Esophagus (tissue), 2 donors: ENCODE measurements at regions not wholly inside any gene's neighbourhood (a gene's known extent, or its start where the extent isn't known, plus 50 kb on each side); places are given as distances from the start of the nearest gene placed in this dataset.

ENCODE experiments used
- H3K27ac ChIP-seq, 2 donors: one replicate each; pipeline ENCODE4 v1.5.1; 2013; ENCODE audit warnings: low read depth in 2 of 2, mild to moderate bottlenecking in 2 of 2, inconsistent platforms in 1 of 2, low read length in 1 of 2, moderate library complexity in 1 of 2
- H3K27me3 ChIP-seq, 2 donors: one replicate each; pipeline ENCODE4 v1.6.1; 2013; ENCODE audit warnings: low read length in 2 of 2, control low read depth in 1 of 2, mild to moderate bottlenecking in 1 of 2; ENCODE audit not compliant: insufficient read depth in 2 of 2, control insufficient read depth in 1 of 2
- H3K36me3 ChIP-seq, 2 donors: one replicate each; pipeline ENCODE4 v1.6.1; 2013; ENCODE audit warnings: low read length in 1 of 2; ENCODE audit not compliant: control insufficient read depth in 2 of 2, insufficient read depth in 2 of 2
- H3K4me1 ChIP-seq, 2 donors: one replicate each; pipeline ENCODE4 v1.6.1; 2013; ENCODE audit warnings: low read length in 1 of 2; ENCODE audit not compliant: control insufficient read depth in 2 of 2, insufficient read depth in 2 of 2
- H3K4me3 ChIP-seq, 2 donors: one replicate each; pipeline ENCODE4 v1.5.1; 2013; ENCODE audit warnings: low read length in 2 of 2, mild to moderate bottlenecking in 2 of 2, low read depth in 1 of 2, moderate library complexity in 1 of 2
- H3K9me3 ChIP-seq, 2 donors: one replicate each; pipeline ENCODE4 v1.6.1; 2013; ENCODE audit warnings: mild to moderate bottlenecking in 2 of 2, low read depth in 1 of 2, low read length in 1 of 2, moderate library complexity in 1 of 2; ENCODE audit not compliant: control insufficient read depth in 2 of 2, insufficient read depth in 1 of 2
- WGBS, 2 donors: extraction: QIAGEN DNeasy Blood & Tissue Kit; methylation state at CpG; one replicate each; pipeline ENCODE4 v1.1.7; 2013; 5-methylcytosine and 5-hydroxymethylcytosine counted together
- donor health status: healthy with polysubstance abuse.
- donor health status: Bipolar disorder and iron deficiency.

GRCh38 chr2:215619989-215620388 lies 184.1 kb upstream of the FN1 start:
- H3K4me1 ChIP-seq, result peaks cover 0 to 2% of the 10 kb centered on the region in 2 donors
- no peak overlapping the region for H3K4me3 ChIP-seq
- no peaks in the 10 kb centered on the region for H3K9me3 ChIP-seq
- H3K27me3 ChIP-seq, result no peaks in the 10 kb centered on the region
- no peak overlapping the region for H3K27ac ChIP-seq
- H3K36me3 ChIP-seq, result no peaks in the 10 kb centered on the region
- WGBS, 2 donors, result 61 to 75% methylated on average over 10 of the region's 10 CpGs

- WGBS, 2 donors, result 27 to 30% methylated on average over 14 of the region's 14 CpGs
- Histone ChIP-seq H3K4me3 (no peak overlapping the region), H3K9me3 (no peaks in the 10 kb centered on the region), H3K27ac (no peak overlapping the region), H3K36me3 (no peaks in the 10 kb centered on the region), H3K27me3 (no peaks in the 10 kb centered on the region), H3K4me1 (peaks cover 0 to 2% of the 10 kb centered on the region in 2 donors)
Measured at GRCh38 chr2:215619022-215619958, 183.4 kb upstream of the FN1 start.

GRCh38 chr2:215618145-215618544 lies 182.3 kb upstream of the FN1 start:
- H3K27ac ChIP-seq, result no peak overlapping the region
- H3K36me3 ChIP-seq, result no peaks in the 10 kb centered on the region
- H3K4me1 ChIP-seq, result peaks cover 0 to 2% of the 10 kb centered on the region in 2 donors
- no peaks in the 10 kb centered on the region for H3K9me3 ChIP-seq
- 89 to 96% methylated on average over 1 of the region's 1 CpG for WGBS, 2 donors
- no peaks in the 10 kb centered on the region for H3K27me3 ChIP-seq
- no peak overlapping the region for H3K4me3 ChIP-seq

- Histone ChIP-seq H3K4me1 (peaks cover 0 to 2% of the 10 kb centered on the region in 2 donors), H3K9me3 (no peaks in the 10 kb centered on the region), H3K4me3 (no peak overlapping the region), H3K27me3 (no peaks in the 10 kb centered on the region), H3K27ac (no peak overlapping the region), H3K36me3 (no peaks in the 10 kb centered on the region)
- WGBS, 2 donors, result 67 to 72% methylated on average over 4 of the region's 4 CpGs
Measured at GRCh38 chr2:215617060-215617824, 181.4 kb upstream of the FN1 start.

GRCh38 chr2:215615803-215616174 lies 179.9 kb upstream of the FN1 start:
- H3K4me3 ChIP-seq, result no peak overlapping the region
- 52 to 63% methylated on average over 3 of the region's 3 CpGs for WGBS, 2 donors
- no peaks in the 10 kb centered on the region for H3K36me3 ChIP-seq

GRCh38 chr2:215615067-215615802 lies 179.4 kb upstream of the FN1 start:
- Histone ChIP-seq H3K27ac (no peak overlapping the region), H3K27me3 (no peaks in the 10 kb centered on the region), H3K36me3 (no peaks in the 10 kb centered on the region), H3K9me3 (no peaks in the 10 kb centered on the region), H3K4me3 (no peak overlapping the region), H3K4me1 (peaks cover 0 to 2% of the 10 kb centered on the region in 2 donors)
- WGBS, 2 donors, result 94 to 95% methylated on average over 31 to 32 of the region's 32 CpGs

More at GRCh38 chr2:215615803-215616174, 179.9 kb upstream of the FN1 start:
- no peaks in the 10 kb centered on the region for H3K27me3 ChIP-seq
- no peaks in the 10 kb centered on the region for H3K9me3 ChIP-seq
- H3K4me1 ChIP-seq, result peaks cover 0 to 2% of the 10 kb centered on the region in 2 donors
- no peak overlapping the region for H3K27ac ChIP-seq

GRCh38 chr2:215614296-215614695 lies 178.4 kb upstream of the FN1 start:
- Histone ChIP-seq H3K4me3 (no peak overlapping the region), H3K27ac (no peak overlapping the region), H3K9me3 (no peaks in the 10 kb centered on the region), H3K27me3 (no peaks in the 10 kb centered on the region), H3K36me3 (no peaks in the 10 kb centered on the region), H3K4me1 (no peaks in the 10 kb centered on the region)
- WGBS, 2 donors, result 90 to 93% methylated on average over 7 of the region's 7 CpGs

GRCh38 chr2:215613888-215614287 lies 178.0 kb upstream of the FN1 start:
- H3K36me3 ChIP-seq, result no peaks in the 10 kb centered on the region
- 91 to 92% methylated on average over 6 of the region's 6 CpGs for WGBS, 2 donors
- H3K9me3 ChIP-seq, result no peaks in the 10 kb centered on the region
- H3K4me1 ChIP-seq, result no peaks in the 10 kb centered on the region
- H3K4me3 ChIP-seq, result no peak overlapping the region
- H3K27ac ChIP-seq, result no peak overlapping the region
- no peaks in the 10 kb centered on the region for H3K27me3 ChIP-seq

GRCh38 chr2:215613280-215613679 lies 177.4 kb upstream of the FN1 start:
- Histone ChIP-seq H3K4me1 (no peaks in the 10 kb centered on the region), H3K27ac (no peak overlapping the region), H3K27me3 (no peaks in the 10 kb centered on the region), H3K9me3 (no peaks in the 10 kb centered on the region), H3K36me3 (no peaks in the 10 kb centered on the region), H3K4me3 (no peak overlapping the region)
- WGBS, 2 donors, result 64 to 68% methylated on average over 8 of the region's 8 CpGs
